A673 (cell line): ENCODE measurements at regions not wholly inside any gene's neighbourhood (a gene's known extent, or its start where the extent isn't known, plus 50 kb on each side); places are given as distances from the start of the nearest gene placed in this dataset.
"Not testable (repeated sequence)": the region's sequence is repeated elsewhere in the genome, so short reads cannot be mapped to it uniquely, and the experiment has no call there.

ENCODE experiments used
- BruUV-seq: library from RNA; stranded (reverse); fragments of 400-500 nt; replicated peaks from 2 replicates; lab custom pipeline; 2021; lab: Mats Ljungman, UMichigan
- CTCF ChIA-PET: fragments of 300-600 bp; sonication (Branson Sonifier 250); formaldehyde crosslinking; loops from one replicate; lab custom pipeline; 2022; ENCODE audit warnings: antibody characterized with exemption; lab: Charles Lee
- POLR2A ChIA-PET: fragments of 300-600 bp; sonication (Branson Sonifier 250); formaldehyde crosslinking; loops from one replicate; lab custom pipeline; 2022; ENCODE audit warnings: antibody characterized with exemption; ENCODE audit not compliant: low non-redundant PET; lab: Charles Lee
- DNase-seq: peaks from one replicate; pipeline ENCODE4 v3.0.0-alpha.2; 2015; ENCODE audit warnings: low spot score
- H3K27ac ChIP-seq: fragments of 200-600 bp; sonication (generic); 2 replicates; pipeline ENCODE4 v1.5.1; 2016; ENCODE audit warnings: mixed run types, low read depth, mild to moderate bottlenecking, mixed read lengths, antibody characterized with exemption, low read length; ENCODE audit not compliant: poor library complexity, severe bottlenecking
- H3K27me3 ChIP-seq: fragments of 200-600 bp; sonication (generic); replicated peaks from 2 replicates; pipeline ENCODE4 v1.6.1; 2017; ENCODE audit warnings: mixed run types, low read depth, mild to moderate bottlenecking, mixed read lengths, antibody characterized with exemption, low read length; ENCODE audit not compliant: insufficient read depth, poor library complexity
- H3K36me3 ChIP-seq: fragments of 200-600 bp; sonication (generic); 2 replicates; pipeline ENCODE4 v1.6.1; 2016; ENCODE audit warnings: mixed run types, mild to moderate bottlenecking, mixed read lengths, antibody characterized with exemption, low read length; ENCODE audit not compliant: insufficient read depth, poor library complexity, severe bottlenecking
- H3K4me1 ChIP-seq: fragments of 200-600 bp; sonication (generic); 2 replicates; pipeline ENCODE4 v1.6.1; 2017; ENCODE audit warnings: mixed run types, mild to moderate bottlenecking, mixed read lengths, antibody characterized with exemption, low read length; ENCODE audit not compliant: insufficient read depth, poor library complexity, severe bottlenecking
- H3K4me3 ChIP-seq: fragments of 200-600 bp; sonication (generic); 2 replicates; pipeline ENCODE4 v1.5.1; 2016; ENCODE audit warnings: low read depth, mixed run types, mild to moderate bottlenecking, mixed read lengths, low read length; ENCODE audit not compliant: poor library complexity, severe bottlenecking
- H3K9me3 ChIP-seq: fragments of 200-600 bp; sonication (generic); 2 replicates; pipeline ENCODE4 v1.6.1; 2016; ENCODE audit warnings: mixed run types, low read depth, mild to moderate bottlenecking, mixed read lengths, antibody characterized with exemption, low read length; ENCODE audit not compliant: poor library complexity, severe bottlenecking
- CTCF ChIP-seq: fragments of 300-800, 200-600 bp; sonication (generic); conservative IDR thresholded peaks from 2 replicates; pipeline ENCODE4 v1.5.1; 2017; ENCODE audit warnings: low read depth, mild to moderate bottlenecking, antibody characterized with exemption, low read length, moderate library complexity, mixed read lengths
- EZH2 ChIP-seq: fragments of 200-600 bp; sonication (generic); IDR thresholded peaks from 2 replicates; pipeline ENCODE4 v1.6.1; 2017; ENCODE audit warnings: borderline replicate concordance, low read depth, mild to moderate bottlenecking, mixed read lengths, antibody characterized with exemption, low read length; ENCODE audit not compliant: poor library complexity, severe bottlenecking
- intact Hi-C: fragments of 100-400 bp; cut with micrococcal nuclease; formaldehyde crosslinking; loops from one replicate; pipeline ENCODE4 v1.10.0; 2022; ENCODE audit not compliant: unreplicated experiment

GRCh38 chr15:60172143-60172542 is 168.0 kb downstream of the FOXB1 start:
- ChIA-PET POLR2A (no interaction called here), CTCF (interaction anchor here (0.5 to 1.0 kb wide), 2 partner anchors 8 to 185 kb away, joined by 3 to 5 read pairs; no protein-coding TSS in a partner anchor)
- no peaks in the 10 kb centered on the region for H3K9me3 ChIP-seq
- intact Hi-C loops, result loop anchor here (10.0 kb wide), 1 partner anchor 447 kb away; no protein-coding TSS in a partner anchor
- H3K27ac ChIP-seq, result no peak overlapping the region
- H3K4me1 ChIP-seq, result peaks cover 15% of the 10 kb centered on the region
- peak; percentile 59 for DNase-seq
- peaks cover 11% of the 10 kb centered on the region for H3K27me3 ChIP-seq
- TF ChIP-seq EZH2, result no peak
- TF ChIP-seq CTCF, result no peak
- no peaks in the 10 kb centered on the region for H3K36me3 ChIP-seq
- BruUV-seq, result no TSS peak
- no peak overlapping the region for H3K4me3 ChIP-seq

- POLR2A ChIA-PET, result no interaction called here
- no peak overlapping the region for H3K4me3 ChIP-seq
- H3K4me1 ChIP-seq, result no peaks in the 10 kb centered on the region
- H3K27me3 ChIP-seq, result peaks cover 32% of the 10 kb centered on the region
- no peaks in the 10 kb centered on the region for H3K9me3 ChIP-seq
- H3K27ac ChIP-seq, result no peak overlapping the region
- peak; percentile 58 for DNase-seq
- TF ChIP-seq EZH2 (no peak), CTCF (peak; percentile 92)
- no TSS peak for BruUV-seq
- CTCF ChIA-PET, result interaction anchor here (0.6 to 1.0 kb wide), 5 partner anchors 8 to 323 kb away, joined by 3 to 7 read pairs (median 5); no protein-coding TSS in a partner anchor
- intact Hi-C loops, result loop anchor here (10.0 kb wide), 1 partner anchor 455 kb away; no protein-coding TSS in a partner anchor
- H3K36me3 ChIP-seq, result no peaks in the 10 kb centered on the region
These were observed 175.8 kb downstream of the FOXB1 start for GRCh38 chr15:60179786-60180391.

GRCh38 chr15:60181957-60182356 is 177.8 kb downstream of the FOXB1 start:
- POLR2A ChIA-PET, intact Hi-C loops, H3K4me3 ChIP-seq: not testable (repeated sequence)

GRCh38 chr15:60183366-60183765 is 179.3 kb downstream of the FOXB1 start:
- Histone ChIP-seq H3K4me1 (no peaks in the 10 kb centered on the region), H3K9me3 (no peaks in the 10 kb centered on the region), H3K4me3 (no peak overlapping the region), H3K27ac (no peak overlapping the region), H3K36me3 (no peaks in the 10 kb centered on the region), H3K27me3 (peaks cover 15% of the 10 kb centered on the region)
- DNase-seq, result no peak
- POLR2A ChIA-PET, result no interaction called here
- TF ChIP-seq CTCF (no peak), EZH2 (no peak)
- intact Hi-C loops, result no loop called here
- CTCF ChIA-PET, result no interaction called here
- no TSS peak for BruUV-seq

More at GRCh38 chr15:60181957-60182356, 177.8 kb downstream of the FOXB1 start:
- H3K9me3 ChIP-seq, H3K4me1 ChIP-seq, DNase-seq, H3K36me3 ChIP-seq, BruUV-seq, CTCF ChIA-PET, H3K27ac ChIP-seq: not testable (repeated sequence)
- peaks cover 24% of the 10 kb centered on the region for H3K27me3 ChIP-seq
